A549 (cell line): ENCODE measurements at regions not wholly inside any gene's neighbourhood (a gene's known extent, or its start where the extent isn't known, plus 50 kb on each side); places are given as distances from the start of the nearest gene placed in this dataset.

Experiments used
- CTCF ChIP-seq: fragments of >200 bp; sonication (Bioruptor Twin); formaldehyde crosslinking; IDR thresholded peaks from 3 replicates; pipeline ENCODE4 v1.5.1; 2016
- GATA3 ChIP-seq: IDR thresholded peaks from 2 replicates; pipeline ENCODE4 v1.6.1; 2012; ENCODE audit warnings: borderline replicate concordance
- POLR2A ChIP-seq: IDR thresholded peaks from 2 replicates; pipeline ENCODE4 v1.6.1; 2012; ENCODE audit warnings: mild to moderate bottlenecking, low read length
- REST ChIP-seq: fragments of 200-600 bp; sonication (generic); IDR thresholded peaks from 2 replicates; pipeline ENCODE4 v1.6.1; 2016; ENCODE audit warnings: antibody characterized with exemption, mild to moderate bottlenecking, moderate library complexity
- RNF2 ChIP-seq: fragments of 200-600 bp; sonication (generic); IDR thresholded peaks from 2 replicates; pipeline ENCODE4 v1.6.1; 2016; ENCODE audit warnings: low read depth, mild to moderate bottlenecking, antibody characterized with exemption, moderate library complexity, borderline replicate concordance
- ZSCAN20 ChIP-seq: fragments of 250-450 bp; sonication (Bioruptor Pico); IDR thresholded peaks from 2 replicates; pipeline ENCODE4 v1.8.0; 2022; ENCODE audit warnings: mild to moderate bottlenecking, moderate library complexity

GRCh38 chr9:23288545-23288944 lies 537.5 kb downstream of the ELAVL2 start:
- TF ChIP-seq ZSCAN20 (CRISPR knock-in tag) = no peak
- TF ChIP-seq CTCF = no peak
- no peak for TF ChIP-seq REST
- TF ChIP-seq RNF2 = no peak
- TF ChIP-seq GATA3 = no peak
- no peak for TF ChIP-seq POLR2A
